ENCODE measurements at regions not wholly inside any gene's neighbourhood (a gene's known extent, or its start where the extent isn't known, plus 50 kb on each side); places are given as distances from the start of the nearest gene placed in this dataset.

- TF ChIP-seq POLR2AphosphoS5 (IDR thresholded peaks at IDR 0.05; ENCODE audit: low read depth, low read length) (no peak), POLR2A (IDR thresholded peaks at IDR 0.05; ENCODE audit: low read depth, low read length) (no peak)
These were observed 133.5 kb downstream of the GPX5 start for GRCh38 chr6:28659250-28659566.

Data from GM12892 (cell line).